PFSK-1 (cell line): ENCODE measurements at regions not wholly inside any gene's neighbourhood (a gene's known extent, or its start where the extent isn't known, plus 50 kb on each side); places are given as distances from the start of the nearest gene placed in this dataset.

Experiments used
- FOXP2 ChIP-seq: optimal IDR thresholded peaks from 2 replicates; pipeline ENCODE3; 2011; ENCODE audit warnings: borderline replicate concordance, control low read depth, inconsistent platforms; ENCODE audit not compliant: insufficient read depth; ENCODE audit errors: extremely low read length, extremely low read depth
- POLR2AphosphoS5 ChIP-seq: IDR thresholded peaks from 2 replicates; pipeline ENCODE4 v1.6.1; 2012; ENCODE audit warnings: low read depth, mild to moderate bottlenecking, control low read depth, low read length, moderate library complexity
- REST ChIP-seq, 2 experiments: IDR thresholded peaks; 2 replicates each; pipeline versions ENCODE4 v1.6.1 to v1.8.0; 2011 to 2012; ENCODE audit warnings: low read depth in 2 of 2, low read length in 2 of 2, control low read depth in 1 of 2, inconsistent platforms in 1 of 2, mild to moderate bottlenecking in 1 of 2, moderate library complexity in 1 of 2; ENCODE audit not compliant: insufficient read depth in 1 of 2
- SIN3A ChIP-seq: IDR thresholded peaks from 2 replicates; pipeline ENCODE4 v1.6.1; 2012; ENCODE audit warnings: mild to moderate bottlenecking, low read length, moderate library complexity, borderline replicate concordance; ENCODE audit not compliant: insufficient read depth
- TAF1 ChIP-seq: IDR thresholded peaks from 2 replicates; pipeline ENCODE4 v1.6.1; 2012; ENCODE audit warnings: low read length, control low read depth, borderline replicate concordance; ENCODE audit not compliant: insufficient read depth

GRCh38 chr1:189431447-189431846, 1046.2 kb downstream of the BRINP3 start:
- TF ChIP-seq POLR2AphosphoS5 (no peak), FOXP2 (no peak), TAF1 (no peak), SIN3A (no peak), REST (IDR thresholded peaks at IDR 0.05; ENCODE audit: insufficient read depth in 1 of 2, low read depth in 2 of 2, low read length in 2 of 2) (no peak)

GRCh38 chr1:189432753-189433152, 1044.9 kb downstream of the BRINP3 start:
- TF ChIP-seq TAF1, result no peak
- no peak for TF ChIP-seq REST (IDR thresholded peaks at IDR 0.05; ENCODE audit: insufficient read depth in 1 of 2, low read depth in 2 of 2, low read length in 2 of 2)
- no peak for TF ChIP-seq POLR2AphosphoS5
- no peak for TF ChIP-seq SIN3A
- no peak for TF ChIP-seq FOXP2

GRCh38 chr1:189434461-189434860, 1043.2 kb downstream of the BRINP3 start:
- TF ChIP-seq TAF1 (no peak), POLR2AphosphoS5 (no peak), FOXP2 (no peak), SIN3A (no peak), REST (IDR thresholded peaks at IDR 0.05; ENCODE audit: insufficient read depth in 1 of 2, low read depth in 2 of 2, low read length in 2 of 2) (no peak)

GRCh38 chr1:189435398-189435797, 1042.3 kb downstream of the BRINP3 start:
- TF ChIP-seq SIN3A, result no peak
- TF ChIP-seq FOXP2, result no peak
- TF ChIP-seq TAF1, result no peak
- no peak for TF ChIP-seq POLR2AphosphoS5
- no peak for TF ChIP-seq REST (IDR thresholded peaks at IDR 0.05; ENCODE audit: insufficient read depth in 1 of 2, low read depth in 2 of 2, low read length in 2 of 2)

GRCh38 chr1:189438808-189439207, 1038.9 kb downstream of the BRINP3 start:
- TF ChIP-seq REST (IDR thresholded peaks at IDR 0.05; ENCODE audit: insufficient read depth in 1 of 2, low read depth in 2 of 2, low read length in 2 of 2) (no peak), TAF1 (no peak)
